Smooth muscle cell (in vitro differentiated cells): ENCODE measurements at regions not wholly inside any gene's neighbourhood (a gene's known extent, or its start where the extent isn't known, plus 50 kb on each side); places are given as distances from the start of the nearest gene placed in this dataset.

Source experiments
- DNase-seq: peaks from one replicate; lab custom pipeline; 2025; ENCODE audit not compliant: unreplicated experiment; lab: John Stamatoyannopoulos, UW
- H2AFZ ChIP-seq: fragments of 200-600 bp; sonication (generic); 2 replicates; pipeline ENCODE4 v1.6.0; 2016; ENCODE audit warnings: antibody characterized with exemption, low read depth, mild to moderate bottlenecking
- H3F3A ChIP-seq: fragments of 200-600 bp; sonication (generic); 2 replicates; pipeline ENCODE4 v1.6.0; 2017; ENCODE audit warnings: antibody characterized with exemption, low read depth
- H3K27ac ChIP-seq: fragments of 200-600 bp; sonication (generic); 2 replicates; pipeline ENCODE4 v1.5.1; 2016; ENCODE audit warnings: low read depth, mild to moderate bottlenecking
- H3K27me3 ChIP-seq: fragments of 200-600 bp; sonication (generic); 2 replicates; pipeline ENCODE4 v1.6.1; 2016; ENCODE audit warnings: low read depth, mild to moderate bottlenecking
- H3K36me3 ChIP-seq: fragments of 200-600 bp; sonication (generic); 2 replicates; pipeline ENCODE4 v1.5.1; 2016; ENCODE audit warnings: low read depth
- H3K4me1 ChIP-seq: fragments of 200-600 bp; sonication (generic); 2 replicates; pipeline ENCODE4 v1.5.1; 2016; ENCODE audit warnings: low read depth
- H3K4me2 ChIP-seq: fragments of 200-600 bp; sonication (generic); 2 replicates; pipeline ENCODE4 v1.6.0; 2016; ENCODE audit warnings: mild to moderate bottlenecking
- H3K4me3 ChIP-seq: fragments of 200-600 bp; sonication (generic); 2 replicates; pipeline ENCODE4 v1.5.1; 2016; ENCODE audit warnings: mild to moderate bottlenecking
- H3K79me2 ChIP-seq: fragments of 200-600 bp; sonication (generic); 2 replicates; pipeline ENCODE4 v1.6.0; 2016; ENCODE audit warnings: low read depth, mild to moderate bottlenecking
- H3K9ac ChIP-seq: fragments of 200-600 bp; sonication (generic); 2 replicates; pipeline ENCODE4 v1.6.0; 2016; ENCODE audit warnings: low read depth
- H3K9me3 ChIP-seq: fragments of 200-600 bp; sonication (generic); replicated peaks from 2 replicates; pipeline ENCODE4 v1.5.1; 2016; ENCODE audit warnings: low read depth
- H4K20me1 ChIP-seq: fragments of 200-600 bp; sonication (generic); 2 replicates; pipeline ENCODE4 v1.6.0; 2016; ENCODE audit warnings: low read depth
- CTCF ChIP-seq: fragments of 200-600 bp; sonication (generic); IDR thresholded peaks from 2 replicates; pipeline ENCODE4 v1.5.1; 2017; ENCODE audit warnings: borderline replicate concordance, mild to moderate bottlenecking, antibody characterized with exemption; ENCODE audit not compliant: insufficient read depth, poor library complexity, severe bottlenecking
- WGBS: methylation state at CpG from one replicate; pipeline ENCODE4 v1.1.7; 2016; ENCODE audit warnings: low lambda C conversion rate; 5-methylcytosine and 5-hydroxymethylcytosine counted together

GRCh38 chr3:20346916-20347315 lies 160.9 kb upstream of the SGO1 start:
- no peaks in the 10 kb centered on the region for H3K4me1 ChIP-seq
- no peaks in the 10 kb centered on the region for H3K9me3 ChIP-seq
- 92% methylated on average over 2 of the region's 2 CpGs for WGBS
- no peaks in the 10 kb centered on the region for H4K20me1 ChIP-seq
- H3K27ac ChIP-seq, result no peak overlapping the region
- no peak for TF ChIP-seq CTCF
- DNase-seq, result no peak
- no peak overlapping the region for H3K4me3 ChIP-seq
- no peak overlapping the region for H3K9ac ChIP-seq
- no peaks in the 10 kb centered on the region for H3K27me3 ChIP-seq
- H3K4me2 ChIP-seq, result no peak overlapping the region
- H3K79me2 ChIP-seq, result no peaks in the 10 kb centered on the region
- no peaks in the 10 kb centered on the region for H3F3A ChIP-seq
- H2AFZ ChIP-seq, result no peak overlapping the region
- H3K36me3 ChIP-seq, result no peaks in the 10 kb centered on the region

DNA sequence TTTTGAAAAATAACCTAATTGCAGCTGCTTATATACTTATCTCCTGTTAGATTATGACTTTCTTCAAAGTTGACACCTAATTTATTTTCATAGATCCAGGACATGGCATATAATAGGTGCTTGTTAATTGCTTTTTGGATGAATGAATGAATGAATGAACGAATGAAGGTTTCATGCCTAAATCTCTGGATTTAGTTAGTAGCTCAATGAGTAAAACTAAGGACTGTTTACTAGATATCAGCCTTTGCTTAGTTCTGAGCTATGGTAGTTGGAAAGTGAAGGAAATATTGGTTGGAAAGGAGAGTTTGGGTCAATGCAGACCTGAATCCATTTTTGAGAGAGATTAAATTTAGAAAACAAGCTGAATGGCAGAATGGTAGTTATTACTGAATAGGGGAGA lies 160.4 kb upstream of the SGO1 start:
- Histone ChIP-seq H3F3A (no peaks in the 10 kb centered on the region), H3K4me2 (no peak overlapping the region), H3K36me3 (no peaks in the 10 kb centered on the region), H3K27me3 (no peaks in the 10 kb centered on the region), H4K20me1 (no peaks in the 10 kb centered on the region), H3K4me3 (no peak overlapping the region), H3K4me1 (no peaks in the 10 kb centered on the region), H3K27ac (no peak overlapping the region), H3K9ac (no peak overlapping the region), H3K79me2 (no peaks in the 10 kb centered on the region), H2AFZ (no peak overlapping the region), H3K9me3 (no peaks in the 10 kb centered on the region)
- 90% methylated on average over 1 of the region's 1 CpG for whole genome bisulfite sequencing
- DNase-seq, result no peak
- no peak for TF ChIP-seq CTCF

GRCh38 chr3:20344400-20344959 lies 158.5 kb upstream of the SGO1 start:
- Histone ChIP-seq H3K4me3 (no peak overlapping the region), H3K27ac (no peak overlapping the region), H2AFZ (no peak overlapping the region), H3F3A (no peaks in the 10 kb centered on the region), H3K4me1 (no peaks in the 10 kb centered on the region), H3K36me3 (no peaks in the 10 kb centered on the region), H3K4me2 (no peak overlapping the region), H3K9ac (no peak overlapping the region), H3K9me3 (no peaks in the 10 kb centered on the region), H4K20me1 (no peaks in the 10 kb centered on the region), H3K79me2 (no peaks in the 10 kb centered on the region), H3K27me3 (no peaks in the 10 kb centered on the region)
- DNase-seq, result no peak
- TF ChIP-seq CTCF, result no peak

GRCh38 chr3:20343790-20344189 lies 157.8 kb upstream of the SGO1 start:
- no peak for TF ChIP-seq CTCF
- no peak overlapping the region for H2AFZ ChIP-seq
- H3F3A ChIP-seq, result no peaks in the 10 kb centered on the region
- H3K36me3 ChIP-seq, result no peaks in the 10 kb centered on the region
- no peak overlapping the region for H3K27ac ChIP-seq
- no peak overlapping the region for H3K4me2 ChIP-seq
- DNase-seq, result no peak
- H3K9ac ChIP-seq, result no peak overlapping the region
- H3K9me3 ChIP-seq, result no peaks in the 10 kb centered on the region
- H3K4me3 ChIP-seq, result no peak overlapping the region
- no peaks in the 10 kb centered on the region for H3K4me1 ChIP-seq
- 89% methylated on average over 3 of the region's 3 CpGs for WGBS
- no peaks in the 10 kb centered on the region for H3K79me2 ChIP-seq
- H3K27me3 ChIP-seq, result no peaks in the 10 kb centered on the region
- H4K20me1 ChIP-seq, result no peaks in the 10 kb centered on the region
